CMK (cell line): ENCODE measurements at regions not wholly inside any gene's neighbourhood (a gene's known extent, or its start where the extent isn't known, plus 50 kb on each side); places are given as distances from the start of the nearest gene placed in this dataset.
"Not testable (repeated sequence)": the region's sequence is repeated elsewhere in the genome, so short reads cannot be mapped to it uniquely, and the experiment has no call there.

Experiments used
- DNase-seq: peaks from one replicate; pipeline ENCODE4 v3.0.0-alpha.2; 2010; ENCODE audit warnings: low read depth

- DNase-seq, result no peak
Measured at GRCh38 chr2:81528852-81529480, 1224.4 kb upstream of the LRRTM1 start.

- no peak for DNase-seq
Measured at GRCh38 chr2:81523344-81523743, 1218.8 kb upstream of the LRRTM1 start.

GRCh38 chr2:81513328-81513727 is 1208.8 kb upstream of the LRRTM1 start:
- no peak for DNase-seq

- no peak for DNase-seq
Measured at GRCh38 chr2:81505586-81505985, 1201.0 kb upstream of the LRRTM1 start.

DNA sequence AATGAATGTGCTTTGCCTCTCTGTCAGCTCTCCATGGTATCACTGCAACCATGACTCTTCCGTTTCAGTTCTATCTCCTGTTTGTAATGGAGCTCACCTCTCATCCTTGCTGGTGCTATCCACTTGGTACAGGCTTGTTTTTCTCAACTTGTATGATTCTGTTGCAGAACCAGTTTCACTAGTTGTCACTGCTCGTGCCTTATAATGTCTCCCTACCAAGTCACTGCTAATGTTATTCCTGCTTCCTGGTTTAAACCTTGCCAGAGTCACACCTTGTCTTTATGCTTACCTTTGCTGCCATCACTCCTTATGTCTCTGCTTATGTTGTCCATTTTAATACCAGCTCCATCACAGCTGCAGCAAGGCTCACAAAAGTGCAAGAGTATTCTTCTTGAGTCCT is 1191.0 kb upstream of the LRRTM1 start:
- no peak for DNase-seq

GRCh38 chr2:81483254-81483653 is 1178.7 kb upstream of the LRRTM1 start:
- DNase-seq, result no peak

GRCh38 chr2:81481994-81482368 is 1177.4 kb upstream of the LRRTM1 start:
- DNase-seq, result no peak

DNA sequence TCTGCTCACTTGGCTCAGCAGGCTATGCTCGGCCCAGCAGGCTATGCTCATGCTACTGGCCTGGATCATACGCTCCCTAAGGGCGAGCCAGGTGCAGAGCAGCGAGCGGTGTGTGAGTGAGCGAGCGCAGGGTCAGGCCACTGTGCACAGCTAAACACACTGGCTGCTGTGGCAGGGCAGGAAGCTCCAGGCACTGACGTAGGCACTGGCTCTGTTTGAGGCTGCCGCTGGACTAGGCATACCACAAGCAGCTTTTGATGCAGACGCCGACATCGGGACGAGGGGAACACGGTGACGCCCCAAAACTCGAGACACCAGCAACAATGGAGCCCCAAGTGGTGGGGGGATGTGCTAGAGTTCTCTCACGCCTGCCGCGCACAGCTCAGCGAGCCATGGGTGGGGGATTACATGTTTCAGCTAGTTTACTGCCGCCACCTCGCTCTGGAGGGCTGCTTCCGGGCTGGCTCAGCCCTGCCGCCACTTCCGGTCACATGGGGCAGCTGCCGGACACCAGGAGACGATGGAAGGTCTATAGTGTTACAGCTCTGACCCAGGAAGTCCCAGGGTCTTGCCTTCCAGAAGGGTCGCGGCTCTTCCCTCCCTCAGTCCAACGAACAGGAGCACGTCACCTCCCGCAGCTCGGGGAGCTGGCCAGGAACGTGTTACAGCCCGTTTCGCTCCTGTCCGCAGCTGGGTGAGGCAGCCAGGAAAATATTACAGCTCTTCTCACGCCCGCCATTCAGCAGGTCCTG is 1176.9 kb upstream of the LRRTM1 start:
- DNase-seq, result no peak

- DNase-seq, result no peak
Measured at GRCh38 chr2:81467096-81467495, 1162.5 kb upstream of the LRRTM1 start.

GRCh38 chr2:81462420-81462819 is 1157.9 kb upstream of the LRRTM1 start:
- DNase-seq, result no peak

DNA sequence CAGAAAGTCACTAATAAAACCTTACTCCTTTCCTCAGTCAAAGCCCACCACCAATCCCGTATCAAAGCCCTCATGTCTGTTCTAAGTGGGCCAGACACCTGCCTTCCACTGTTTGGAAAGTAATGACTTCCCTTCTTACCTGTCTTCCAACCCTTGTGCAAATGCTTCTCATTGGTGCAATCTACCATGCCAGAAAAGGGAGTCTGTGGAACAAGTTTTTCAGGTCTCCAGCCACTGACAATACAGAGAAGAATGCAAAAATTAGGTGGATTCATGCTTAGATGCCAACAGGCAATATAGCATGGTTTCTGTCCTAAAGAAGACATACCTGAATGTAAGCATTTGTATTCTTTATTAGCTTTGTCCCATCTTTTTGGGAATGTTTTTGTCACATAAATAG is 1140.6 kb upstream of the LRRTM1 start:
- no peak for DNase-seq

DNA sequence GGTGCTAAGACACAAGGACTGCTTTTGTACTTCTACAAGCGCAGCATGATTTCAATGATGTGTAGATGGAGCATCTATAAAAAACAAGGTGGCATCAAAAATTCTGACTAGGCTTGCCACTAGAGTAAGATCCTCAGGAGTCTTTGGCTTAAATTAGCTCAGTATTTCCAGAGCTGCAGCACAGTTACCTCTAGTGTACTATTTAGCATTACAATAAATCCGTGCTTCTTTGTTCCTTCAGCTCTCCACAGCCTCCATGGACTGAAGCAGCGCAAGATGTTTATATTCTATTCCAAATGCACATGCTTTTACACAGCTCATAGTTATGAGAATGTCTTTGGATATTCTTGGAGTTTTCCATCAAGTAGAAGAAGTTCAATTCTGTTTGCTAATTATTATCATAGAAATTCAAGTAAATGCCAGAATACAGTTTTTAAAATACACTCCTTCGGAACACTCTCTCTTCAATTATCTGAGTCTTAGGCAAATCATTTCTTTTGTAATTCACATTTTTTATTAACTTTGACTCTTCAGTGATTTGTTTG is 1133.0 kb upstream of the LRRTM1 start:
- no peak for DNase-seq

- DNase-seq, result no peak
Measured at GRCh38 chr2:81436256-81436655, 1131.7 kb upstream of the LRRTM1 start.

- no peak for DNase-seq
Measured at GRCh38 chr2:81412681-81413080, 1108.1 kb upstream of the LRRTM1 start.

- no peak for DNase-seq
Measured at GRCh38 chr2:81403508-81403907, 1099.0 kb upstream of the LRRTM1 start.

DNA sequence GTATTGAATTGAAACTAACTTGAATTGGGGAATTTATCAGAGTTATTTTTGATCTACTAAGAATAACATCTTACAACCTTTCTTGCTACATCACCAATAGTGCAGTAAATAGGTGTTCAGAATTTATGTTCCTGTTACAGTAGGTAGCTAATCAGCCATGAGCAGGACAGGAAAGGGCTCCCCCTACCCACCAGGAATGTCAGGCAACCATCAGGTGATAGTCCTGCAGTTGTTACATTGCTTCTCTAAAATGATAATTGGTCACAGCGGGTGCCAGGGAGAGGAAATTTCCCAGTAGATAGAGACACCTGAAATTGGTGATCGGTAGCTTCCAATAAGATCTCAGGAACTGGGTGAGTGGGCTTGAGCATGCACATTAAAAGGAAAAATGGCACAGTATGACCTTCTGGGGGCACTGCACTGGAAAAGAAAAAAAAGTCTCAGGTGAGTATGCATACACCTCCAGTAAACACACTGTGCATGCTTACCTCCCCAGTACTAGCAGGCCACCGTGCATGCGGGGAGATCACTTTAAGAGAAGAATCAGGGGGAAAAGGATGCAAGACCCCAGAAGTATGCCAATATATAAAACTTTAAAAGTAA is 1092.0 kb upstream of the LRRTM1 start:
- no peak for DNase-seq

DNA sequence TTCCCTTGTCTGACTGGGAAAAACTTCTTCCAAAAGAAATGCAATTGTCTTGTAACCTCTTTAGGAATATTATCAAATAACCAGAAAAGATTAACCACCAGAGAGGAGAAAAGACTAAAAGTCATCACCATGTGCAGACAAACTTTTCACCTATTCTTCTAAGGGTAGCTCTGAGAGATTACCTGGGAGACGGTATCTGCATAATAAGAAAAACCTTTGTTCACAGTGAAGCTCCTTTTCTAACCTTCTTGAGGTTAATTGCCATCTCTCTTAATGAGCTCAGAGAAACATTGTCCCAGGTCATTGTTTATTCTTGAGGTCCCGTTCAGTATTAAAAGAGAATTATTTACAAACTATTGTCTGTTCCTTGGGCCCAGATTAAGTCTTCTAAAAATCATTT is 1091.2 kb upstream of the LRRTM1 start:
- DNase-seq, result no peak

GRCh38 chr2:81389203-81389602 is 1084.7 kb upstream of the LRRTM1 start:
- DNase-seq, result no peak

GRCh38 chr2:81363800-81364199 is 1059.2 kb upstream of the LRRTM1 start:
- no peak for DNase-seq

- DNase-seq, result not testable (repeated sequence)
Measured at GRCh38 chr2:81362468-81362867, 1057.9 kb upstream of the LRRTM1 start.

DNA sequence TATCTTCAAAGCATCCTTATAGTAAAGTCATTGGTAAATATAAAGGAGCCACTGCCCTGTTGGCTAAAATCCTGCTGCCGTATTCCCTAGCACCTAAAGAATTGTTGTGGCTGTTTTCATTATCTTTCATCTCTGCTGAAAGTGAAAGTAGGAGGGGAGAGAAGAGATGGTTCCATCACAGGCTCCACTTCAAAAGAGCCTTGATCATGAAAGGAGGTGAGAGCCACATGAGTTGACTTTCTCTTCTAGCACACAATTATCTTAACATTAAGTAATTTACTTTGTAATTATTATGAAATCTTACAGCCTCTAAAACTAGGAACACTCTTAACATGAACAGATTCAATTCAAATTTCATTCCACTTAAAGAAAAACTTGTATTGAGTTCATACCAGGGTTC is 1050.9 kb upstream of the LRRTM1 start:
- DNase-seq, result no peak

DNA sequence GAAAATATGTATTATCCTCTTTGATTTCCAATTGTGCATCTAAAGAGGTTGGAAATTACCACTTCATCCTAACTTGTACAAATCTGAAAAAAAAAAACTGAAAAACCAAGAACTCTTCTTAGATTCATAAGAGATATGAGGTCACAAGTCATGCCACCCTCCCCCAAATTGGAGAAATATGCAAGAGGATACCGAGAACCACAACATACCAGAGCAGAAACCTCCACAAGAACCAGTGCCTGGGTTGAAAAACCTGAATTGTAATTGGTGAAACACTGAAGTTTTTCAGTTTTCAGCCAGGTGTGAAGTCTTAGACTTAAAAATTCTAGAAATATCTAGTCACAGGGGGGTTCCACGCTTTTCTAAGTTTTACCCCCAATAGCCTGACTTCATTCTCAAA is 1029.5 kb upstream of the LRRTM1 start:
- no peak for DNase-seq

- no peak for DNase-seq
Measured at GRCh38 chr2:81328968-81329367, 1024.4 kb upstream of the LRRTM1 start.
